IPS-NIHi7 (cell line): ENCODE measurements at regions not wholly inside any gene's neighbourhood (a gene's known extent, or its start where the extent isn't known, plus 50 kb on each side); places are given as distances from the start of the nearest gene placed in this dataset.
A peak's percentile ranks its signal among the peaks of the same experiment; 100 is the strongest.
"Not testable (repeated sequence)": the region's sequence is repeated elsewhere in the genome, so short reads cannot be mapped to it uniquely, and the experiment has no call there.

Experiments used
- DNase-seq: peaks from one replicate; pipeline ENCODE4 v3.0.0; 2012; ENCODE audit warnings: mixed read lengths; ENCODE audit errors: extremely low spot score

GRCh38 chr12:71385155-71385554 lies 54.4 kb upstream of the LGR5 start:
- no peak for DNase-seq

GRCh38 chr12:71376711-71377355 lies 62.8 kb upstream of the LGR5 start:
- not testable (repeated sequence) for DNase-seq

DNA sequence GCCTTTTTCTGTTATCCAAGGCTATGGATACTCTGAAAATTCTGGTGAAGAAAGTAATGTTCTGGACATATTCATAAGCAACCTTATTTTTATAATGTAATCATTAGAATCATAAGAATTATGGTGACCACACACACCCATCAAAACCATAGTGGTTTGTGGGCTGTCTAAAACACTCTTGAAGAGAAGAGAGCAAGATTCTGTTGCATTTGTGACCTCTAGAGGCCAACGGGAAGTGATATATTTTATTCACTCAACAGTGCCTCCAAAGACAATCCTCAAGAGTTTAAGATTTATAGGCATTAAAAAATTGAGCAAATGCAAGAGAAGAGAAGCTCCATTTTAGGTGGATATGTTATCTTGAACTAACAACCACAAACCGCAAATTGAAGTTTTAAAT lies 68.5 kb upstream of the LGR5 start:
- no peak for DNase-seq

DNA sequence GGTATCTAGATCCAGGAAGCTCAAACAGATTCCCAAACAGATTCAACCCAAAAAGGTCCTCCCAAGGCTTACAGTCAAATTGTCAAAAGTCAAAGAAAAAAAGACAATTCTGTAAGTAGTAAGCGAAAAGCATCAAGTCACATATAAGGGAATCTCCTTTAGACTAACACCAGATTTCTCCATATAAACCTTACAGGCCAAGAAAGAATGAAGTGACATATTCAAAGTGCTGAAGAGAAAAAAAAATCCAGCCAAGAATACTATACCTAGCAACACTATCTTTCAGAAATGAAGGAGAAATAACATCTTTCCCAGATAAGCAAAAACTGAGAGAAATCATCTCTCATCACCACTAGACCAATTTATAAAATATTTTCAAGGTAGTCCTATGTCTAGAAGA lies 79.6 kb upstream of the LGR5 start:
- DNase-seq, result no peak

GRCh38 chr12:71356569-71356968 lies 83.0 kb upstream of the LGR5 start:
- no peak for DNase-seq

GRCh38 chr12:71354871-71355270 lies 84.7 kb upstream of the LGR5 start:
- no peak for DNase-seq

- no peak for DNase-seq
Observed at GRCh38 chr12:71353607-71354006, 86.0 kb upstream of the LGR5 start.

DNA sequence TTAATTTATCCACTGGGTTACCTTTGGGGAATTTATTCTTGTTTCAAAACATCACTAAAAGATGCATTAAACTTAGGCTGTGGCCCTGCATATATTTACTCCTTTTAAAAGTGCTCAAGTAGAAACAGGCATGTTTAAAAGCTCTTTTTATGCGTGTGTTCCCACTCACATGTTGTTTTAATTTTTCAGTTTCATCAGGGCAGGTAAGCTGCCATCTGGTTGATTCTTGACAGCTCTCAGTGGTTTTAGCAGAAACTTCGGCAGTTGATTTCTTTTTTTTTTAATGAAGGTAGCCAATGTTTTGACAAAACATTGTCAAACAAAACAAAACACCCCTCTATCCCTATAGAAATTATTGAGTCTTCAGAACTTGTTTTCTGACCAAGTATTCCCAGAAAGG lies 89.6 kb upstream of the LGR5 start:
- DNase-seq, result no peak

DNA sequence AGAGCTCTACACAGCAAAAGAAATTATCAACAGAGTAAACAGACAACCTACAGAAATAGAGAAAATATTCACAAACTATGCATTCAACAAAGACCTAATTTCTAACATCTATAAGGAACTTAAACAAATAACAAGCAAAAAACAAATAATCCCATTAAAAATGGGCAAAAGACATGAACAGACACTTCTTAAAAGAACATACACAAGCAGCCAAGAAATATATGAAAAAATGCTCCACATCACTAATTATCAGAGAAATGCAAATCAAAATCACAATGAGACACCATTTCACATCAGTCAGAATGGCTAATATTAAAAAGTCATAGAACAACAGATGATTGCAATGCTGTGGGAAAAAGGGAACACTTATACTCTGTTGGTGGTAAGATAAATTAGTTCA lies 100.7 kb upstream of the LGR5 start:
- no peak for DNase-seq

- no peak for DNase-seq
Observed at GRCh38 chr12:71335963-71336257, 103.7 kb upstream of the LGR5 start.

- DNase-seq, result no peak
Observed at GRCh38 chr12:71335151-71335962, 104.2 kb upstream of the LGR5 start.

DNA sequence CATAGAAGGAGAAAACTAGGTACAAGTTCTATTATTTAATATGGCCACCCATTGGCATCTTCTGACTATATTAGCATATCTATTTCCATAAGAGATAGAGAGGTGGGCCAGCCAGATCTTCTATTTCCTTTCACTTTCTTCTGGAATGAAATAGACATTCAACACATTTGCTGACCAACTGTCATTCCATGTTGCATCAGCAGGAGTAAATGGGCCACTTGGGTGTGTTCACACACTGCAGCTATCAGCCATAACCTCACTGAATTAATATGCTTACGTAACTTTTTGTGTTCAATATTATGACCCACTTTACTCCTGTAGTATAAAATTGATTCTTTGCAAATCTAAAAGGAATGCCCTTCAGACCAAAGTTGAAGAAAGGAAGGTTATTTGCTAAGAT lies 106.2 kb upstream of the LGR5 start:
- no peak for DNase-seq

DNA sequence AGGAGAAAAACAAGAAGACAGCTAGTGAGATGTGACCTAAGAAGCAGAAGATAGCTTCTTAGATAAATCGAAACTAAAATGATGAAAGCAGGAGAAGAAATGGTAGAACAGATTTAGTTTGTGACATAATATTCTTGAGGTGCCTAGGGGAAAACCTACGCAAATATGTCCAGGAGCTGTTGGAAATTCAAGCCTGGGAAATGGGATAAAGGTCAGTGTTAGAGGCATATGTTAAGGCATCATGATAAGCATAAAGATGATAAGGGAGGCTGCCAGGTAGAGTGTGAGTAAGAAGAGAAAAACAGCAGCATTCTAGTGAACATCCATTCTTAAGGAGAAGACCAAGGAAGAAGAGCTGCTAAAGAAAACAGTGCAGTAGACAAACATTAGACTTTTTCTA lies 109.6 kb upstream of the LGR5 start:
- DNase-seq, result no peak

DNA sequence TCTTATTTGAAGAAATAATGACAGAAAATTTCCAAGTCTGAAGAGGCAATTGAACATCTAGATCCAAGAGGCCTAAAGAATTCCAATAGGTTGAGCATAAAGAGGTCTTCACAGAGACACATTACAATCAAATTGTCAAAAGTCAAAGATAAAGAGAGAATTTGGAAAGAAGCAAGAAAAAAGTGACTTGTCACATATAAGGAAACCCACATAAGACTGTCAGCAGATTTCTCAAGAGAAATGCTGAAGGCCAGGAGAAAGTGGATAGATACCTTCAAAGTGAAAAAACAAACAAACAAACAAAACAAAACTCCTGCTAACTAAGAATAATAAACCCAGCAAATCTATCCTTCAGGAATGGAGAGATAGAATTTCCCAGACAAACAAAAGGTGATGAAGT lies 118.1 kb upstream of the LGR5 start:
- no peak for DNase-seq

DNA sequence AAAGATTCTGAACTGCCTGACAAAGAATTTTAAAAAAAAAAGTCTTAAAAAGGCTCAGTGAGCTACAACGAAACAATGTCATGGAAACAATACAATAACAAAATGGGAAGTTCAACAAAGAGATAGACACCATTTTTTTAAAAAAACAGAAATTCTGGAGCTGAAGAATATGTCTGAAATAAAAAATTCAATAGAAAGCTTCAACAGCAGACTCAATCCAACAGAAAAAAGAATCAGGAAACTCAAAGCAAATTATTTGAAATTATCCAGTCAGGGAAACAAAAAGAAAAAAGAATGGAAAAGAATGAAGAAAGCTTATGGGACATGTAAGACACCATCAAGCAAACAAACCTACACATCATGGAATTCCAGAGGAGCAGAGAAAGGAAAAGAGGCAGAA lies 118.5 kb upstream of the LGR5 start:
- no peak for DNase-seq

DNA sequence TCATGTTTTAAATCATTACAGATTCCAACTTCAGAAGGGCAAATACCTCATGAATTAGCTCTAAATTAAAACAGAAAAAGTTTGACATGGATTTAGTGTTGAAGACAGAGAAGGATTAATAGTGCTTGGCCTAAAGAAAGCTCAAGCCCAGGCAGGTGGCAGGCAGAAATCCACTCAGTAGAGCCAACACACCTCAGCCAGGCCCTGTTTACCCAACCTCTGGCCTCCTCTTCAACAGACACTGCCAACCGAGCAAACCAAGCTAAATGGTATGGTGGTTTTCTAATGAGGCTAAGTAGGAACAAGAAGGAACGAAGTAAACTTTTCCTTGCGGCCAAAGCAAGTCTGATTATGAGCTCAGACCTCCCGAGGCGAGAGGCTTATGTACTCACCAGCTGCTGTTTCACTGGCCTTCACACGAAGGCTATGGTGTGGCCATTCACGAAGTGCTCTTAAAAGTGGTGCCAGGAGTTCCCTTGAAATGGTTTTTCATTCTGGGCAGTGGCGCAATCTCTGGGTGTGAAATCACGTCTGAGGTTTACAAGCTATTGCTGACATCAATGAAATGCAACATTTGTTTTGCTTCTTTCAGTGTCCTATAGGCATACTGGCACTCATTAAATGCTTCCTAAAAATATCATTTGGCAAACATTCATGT lies 124.1 kb upstream of the LGR5 start:
- no peak for DNase-seq

- DNase-seq, result peak; percentile 18
Observed at GRCh38 chr12:71312768-71313403, 126.7 kb upstream of the LGR5 start.

DNA sequence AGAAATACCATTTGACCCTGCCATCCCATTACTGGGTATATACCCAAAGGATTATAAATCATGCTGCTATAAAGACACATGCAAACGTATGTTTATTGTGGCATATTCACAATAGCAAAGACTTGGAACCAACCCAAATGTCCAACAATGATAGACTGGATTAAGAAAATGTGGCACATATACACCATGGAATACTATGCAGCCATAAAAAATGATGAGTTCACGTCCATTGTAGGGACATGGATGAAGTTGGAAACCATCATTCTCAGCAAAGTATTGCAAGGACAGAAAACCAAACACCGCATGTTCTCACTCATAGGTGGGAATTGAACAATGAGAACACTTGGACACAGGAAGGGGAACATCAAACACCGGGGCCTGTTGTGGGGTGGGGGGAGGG lies 128.0 kb upstream of the LGR5 start:
- DNase-seq, result not testable (repeated sequence)

DNA sequence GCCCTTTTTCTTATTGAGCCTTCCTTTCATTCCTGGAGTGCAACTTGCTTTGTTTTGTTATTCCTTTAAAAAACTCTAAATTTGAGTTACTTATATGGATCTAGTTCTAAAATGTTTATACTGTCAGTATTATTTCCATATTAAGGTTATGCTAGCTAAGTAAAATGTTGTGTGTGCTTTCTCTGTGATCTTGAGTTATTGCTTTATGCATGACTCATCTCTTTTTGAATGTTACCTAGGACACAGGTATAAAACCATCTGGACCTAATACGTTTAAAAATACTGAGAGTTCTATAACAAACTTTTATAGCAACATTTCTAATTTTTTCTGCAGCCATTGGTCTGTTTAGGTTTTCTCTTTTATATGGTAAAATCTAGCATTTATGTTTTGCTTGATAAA lies 132.8 kb upstream of the LGR5 start:
- DNase-seq, result no peak

GRCh38 chr12:71304306-71304705 lies 135.3 kb upstream of the LGR5 start:
- DNase-seq, result no peak

- no peak for DNase-seq
Observed at GRCh38 chr12:71303199-71303598, 136.4 kb upstream of the LGR5 start.

DNA sequence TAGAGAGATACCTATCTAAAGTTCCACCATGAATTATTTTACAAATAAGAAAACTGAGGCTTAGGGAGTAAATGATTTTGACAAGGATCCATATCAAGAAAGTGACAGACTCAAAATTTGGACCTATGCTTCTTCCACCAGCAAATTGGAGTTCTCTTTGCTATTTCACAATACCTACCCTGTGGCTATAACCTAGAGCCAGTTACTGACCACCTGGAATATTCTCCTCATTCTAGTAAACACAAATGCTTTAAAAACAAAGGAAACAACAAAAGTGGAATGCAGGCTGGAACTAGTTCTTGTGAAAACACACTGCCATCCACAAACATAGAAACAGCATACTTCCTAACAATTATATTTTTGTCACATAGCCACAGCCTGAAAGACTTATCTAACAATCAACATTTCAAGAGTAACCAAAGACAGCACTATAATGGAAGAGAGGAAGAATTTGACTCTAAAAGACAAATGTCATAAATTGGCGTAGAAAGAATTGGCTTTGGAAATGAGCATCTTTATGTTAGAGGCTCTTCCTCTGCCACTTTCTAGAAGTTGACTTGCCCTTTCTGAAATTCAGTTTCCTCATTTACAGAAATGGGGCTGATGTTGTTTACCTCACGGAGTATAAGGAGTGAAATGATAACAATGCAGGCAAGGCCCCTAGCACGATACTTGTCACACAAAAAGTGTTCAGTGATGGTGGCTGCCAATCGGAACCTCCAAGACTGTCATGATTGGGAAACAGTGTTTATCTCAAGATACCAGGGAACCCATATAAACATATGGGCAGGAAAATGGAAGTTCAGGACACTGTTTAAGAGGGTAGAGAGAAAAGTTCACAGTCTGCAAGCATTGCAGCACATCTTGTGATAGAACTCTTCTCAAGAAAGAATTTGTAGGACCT lies 138.6 kb upstream of the LGR5 start:
- no peak for DNase-seq
